GM18909 (cell line): ENCODE measurements at regions not wholly inside any gene's neighbourhood (a gene's known extent, or its start where the extent isn't known, plus 50 kb on each side); places are given as distances from the start of the nearest gene placed in this dataset.
A peak's percentile ranks its signal among the peaks of the same experiment; 100 is the strongest.
"Not testable (repeated sequence)": the region's sequence is repeated elsewhere in the genome, so short reads cannot be mapped to it uniquely, and the experiment has no call there.

ENCODE experiments used
- ATAC-seq: cut with Tn5 transposase; IDR thresholded peaks from one replicate; pipeline ENCODE4 v1.9.1; 2021; ENCODE audit warnings: mild to moderate bottlenecking; ENCODE audit not compliant: unreplicated experiment, poor library complexity

DNA sequence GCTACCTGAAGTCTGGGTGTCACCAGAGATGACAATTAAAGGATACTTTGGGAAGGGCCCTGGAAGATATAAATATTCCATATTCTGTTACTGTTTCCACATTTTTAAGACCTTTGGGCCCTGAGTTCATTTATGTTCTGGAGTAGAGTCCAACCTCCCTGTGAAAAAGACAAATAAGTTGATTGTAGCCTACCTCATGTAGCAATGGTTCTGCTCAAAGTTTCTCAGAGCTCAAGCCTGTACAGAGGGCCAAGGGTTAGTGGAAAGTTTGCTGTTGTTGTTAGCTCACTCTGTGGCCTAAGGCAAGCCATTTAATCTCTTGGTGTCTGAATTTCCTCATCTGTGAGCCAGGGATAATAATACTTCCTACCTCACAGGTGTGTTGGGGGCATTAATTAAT is 284.7 kb upstream of the DDHD1 start:
- no peak for ATAC-seq

DNA sequence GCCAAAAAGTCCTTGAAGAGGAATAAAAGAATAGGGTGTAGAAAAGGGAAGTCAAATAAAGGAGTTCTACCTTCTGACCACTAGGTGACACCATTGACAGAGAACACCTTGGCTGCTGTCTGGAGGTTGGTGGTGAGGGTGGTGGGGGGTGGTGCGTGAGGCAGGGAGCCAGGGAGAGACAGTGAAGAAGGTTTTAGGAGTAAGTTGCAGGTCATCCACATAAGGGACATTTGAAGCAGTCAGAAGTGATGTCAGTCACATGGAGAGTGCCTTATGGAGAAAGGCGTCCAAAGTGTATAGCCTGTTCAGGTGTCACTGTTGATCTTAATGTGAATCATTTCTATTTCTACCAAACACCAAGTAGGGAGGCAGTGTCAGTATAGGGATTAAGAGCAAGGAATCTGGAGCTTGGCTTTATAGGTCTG is 279.3 kb upstream of the DDHD1 start:
- peak; percentile 78 for ATAC-seq

DNA sequence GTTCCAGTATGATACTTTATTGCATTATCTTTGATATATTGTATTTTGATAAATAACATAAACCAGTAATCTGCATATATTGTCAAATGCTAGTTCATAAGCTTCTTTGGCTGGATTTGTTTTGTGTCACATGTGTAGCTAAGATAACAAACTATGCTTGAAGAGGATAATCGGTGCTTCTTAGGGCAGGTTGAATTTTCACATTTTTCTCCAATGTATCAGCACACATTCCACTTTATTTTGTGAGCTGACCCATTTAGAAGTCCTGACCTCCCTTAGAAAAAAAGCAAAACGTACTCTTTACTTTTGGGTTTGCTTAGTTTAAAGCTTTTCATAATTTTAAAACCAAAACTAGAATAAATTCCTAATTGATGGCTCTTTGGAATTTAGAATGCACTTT is 277.7 kb upstream of the DDHD1 start:
- no peak for ATAC-seq

DNA sequence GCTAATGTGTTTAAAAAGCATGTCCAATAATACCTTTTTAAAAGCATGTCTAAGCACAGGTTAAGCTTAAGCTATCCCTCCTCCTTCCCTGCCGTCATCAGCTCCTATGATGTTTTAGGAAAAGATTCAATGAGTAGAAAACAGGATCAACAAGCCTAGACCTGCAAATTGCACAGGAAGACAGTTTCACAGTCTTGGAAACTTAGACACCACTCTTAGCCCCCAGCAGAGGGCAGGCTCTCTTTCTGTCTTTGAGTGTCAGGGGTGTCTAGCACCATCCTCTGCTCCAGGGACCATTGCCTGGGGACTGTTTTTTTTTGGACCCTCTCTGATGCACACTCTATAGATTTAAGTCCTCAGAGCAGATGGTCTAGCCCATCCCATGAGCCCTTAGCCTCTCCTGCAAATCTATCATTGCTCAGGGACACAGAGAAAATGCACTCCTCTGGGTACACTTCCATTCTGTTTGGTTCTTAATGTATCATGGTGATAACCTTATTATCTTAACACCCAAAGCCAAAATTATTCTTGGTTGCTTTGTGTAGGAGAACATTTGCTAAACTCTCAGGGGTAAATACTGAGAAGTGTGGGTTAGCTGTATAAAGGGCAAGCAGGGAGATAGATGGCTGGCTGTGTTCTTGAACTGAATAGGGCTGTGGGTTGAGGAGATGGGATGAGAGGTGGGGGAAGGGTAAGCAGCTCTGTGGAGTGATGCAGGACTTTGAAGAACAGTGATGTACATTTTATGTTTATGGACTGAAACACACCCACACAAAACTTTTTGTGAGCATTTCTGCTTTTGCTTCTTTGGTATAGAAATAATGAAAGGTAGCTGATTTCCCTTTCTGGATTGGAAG is 259.9 kb upstream of the DDHD1 start:
- no peak for ATAC-seq

DNA sequence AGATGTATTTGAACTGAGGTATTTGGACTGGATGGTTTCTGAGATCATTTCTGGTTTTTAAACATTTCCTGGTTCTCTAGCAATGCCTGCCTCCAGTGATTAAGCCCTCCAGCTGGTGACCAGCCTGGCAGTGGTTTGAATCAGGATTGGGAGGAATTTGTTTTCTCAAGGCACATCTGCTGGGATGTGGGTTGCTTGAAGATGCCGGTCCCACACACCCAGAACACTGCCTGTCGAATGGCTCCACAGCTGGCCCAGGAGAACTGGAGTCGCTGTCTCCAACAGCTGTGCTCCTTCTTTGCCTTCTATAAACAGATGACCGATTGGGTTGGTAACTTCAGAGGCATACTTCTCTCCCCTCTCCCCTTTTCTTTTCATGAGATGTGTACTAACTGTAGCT is 258.0 kb upstream of the DDHD1 start:
- ATAC-seq, result no peak

DNA sequence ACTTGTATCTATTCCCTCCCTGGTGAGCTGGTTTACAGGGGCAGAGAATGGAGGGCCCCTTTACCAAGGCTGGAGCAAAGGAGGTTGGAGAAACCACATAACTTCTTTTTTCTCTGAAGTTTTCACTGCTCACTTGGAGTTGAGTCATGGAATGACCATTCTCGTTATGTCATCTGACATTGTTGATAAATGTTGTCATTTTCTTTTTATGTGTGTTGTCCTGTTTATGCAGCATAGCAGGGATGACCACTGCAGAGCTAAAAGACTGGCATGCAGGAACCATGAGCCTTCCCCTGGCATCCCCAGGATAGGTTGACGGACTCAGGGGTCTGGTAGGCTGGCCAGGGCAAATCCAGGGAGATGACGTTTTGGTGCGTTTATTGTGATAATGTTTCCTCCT is 256.8 kb upstream of the DDHD1 start:
- ATAC-seq, result no peak

DNA sequence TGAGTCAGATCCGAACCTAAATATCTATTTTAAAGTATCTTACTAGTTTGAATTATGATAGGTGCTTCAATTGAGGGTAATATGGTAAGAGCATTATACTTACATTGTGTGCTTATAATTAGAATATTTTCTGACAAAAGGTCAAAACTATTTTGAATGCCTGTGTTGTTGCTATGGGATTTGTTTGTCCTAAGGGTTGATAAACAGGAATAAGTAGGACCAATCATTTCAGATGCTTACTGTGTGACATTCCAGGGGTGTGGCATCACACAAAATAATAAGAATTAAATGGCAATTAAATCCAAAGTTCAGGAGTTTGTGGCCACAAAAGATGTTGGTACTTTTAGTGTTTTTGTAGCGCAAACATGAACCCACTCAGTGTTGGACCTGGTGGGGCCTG is 256.2 kb upstream of the DDHD1 start:
- ATAC-seq, result no peak

DNA sequence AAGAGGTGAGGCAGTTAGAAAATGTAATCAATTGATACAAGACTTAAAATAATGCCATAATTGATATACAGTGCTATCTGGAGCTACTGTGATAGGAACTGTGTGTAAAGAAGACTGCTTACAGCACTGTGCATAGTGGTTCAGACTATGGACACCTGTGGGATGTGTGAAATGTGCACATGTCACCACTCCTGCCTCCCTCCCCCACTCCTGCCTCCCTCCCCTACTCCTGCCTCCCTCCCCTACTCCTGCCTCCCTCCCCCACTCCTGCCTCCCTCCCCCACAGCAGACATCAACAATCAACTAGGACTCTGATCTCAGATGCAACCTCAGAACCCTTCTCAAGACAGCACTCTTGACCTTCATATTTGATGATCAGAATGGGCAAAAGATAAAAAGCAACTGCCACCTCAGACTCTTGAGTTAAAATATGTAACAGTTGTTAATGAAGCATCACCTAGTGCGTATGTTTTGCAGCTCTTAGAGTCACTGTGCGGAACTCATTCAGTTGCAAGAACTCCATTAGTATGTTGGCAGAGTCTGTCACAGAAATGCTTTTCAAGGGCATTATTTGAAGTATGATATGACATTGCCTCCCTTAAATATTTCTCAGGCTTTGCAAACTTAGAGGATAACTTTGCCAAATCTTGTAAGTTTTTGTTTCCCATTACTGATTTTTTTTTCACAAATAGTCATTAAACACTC is 255.2 kb upstream of the DDHD1 start:
- no peak for ATAC-seq

DNA sequence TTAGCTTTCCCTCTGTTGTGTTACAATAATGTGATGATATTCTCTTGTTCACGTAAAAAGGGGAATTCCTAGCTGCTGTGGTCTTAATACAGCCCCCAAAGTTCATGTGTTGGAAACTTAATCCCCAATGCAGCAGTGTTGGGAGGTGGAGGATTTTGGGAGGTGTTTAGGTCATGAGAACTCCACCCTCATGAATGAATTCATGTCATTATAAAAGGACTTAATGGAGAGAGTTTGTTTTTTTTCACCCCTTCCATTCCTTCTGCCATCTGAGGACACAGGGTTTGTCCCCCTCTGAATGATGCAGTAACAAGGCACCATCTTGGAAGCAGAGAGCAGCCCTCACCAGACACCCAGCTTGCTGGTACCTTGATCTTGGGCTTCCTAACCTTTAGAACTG is 253.4 kb upstream of the DDHD1 start:
- ATAC-seq, result no peak

DNA sequence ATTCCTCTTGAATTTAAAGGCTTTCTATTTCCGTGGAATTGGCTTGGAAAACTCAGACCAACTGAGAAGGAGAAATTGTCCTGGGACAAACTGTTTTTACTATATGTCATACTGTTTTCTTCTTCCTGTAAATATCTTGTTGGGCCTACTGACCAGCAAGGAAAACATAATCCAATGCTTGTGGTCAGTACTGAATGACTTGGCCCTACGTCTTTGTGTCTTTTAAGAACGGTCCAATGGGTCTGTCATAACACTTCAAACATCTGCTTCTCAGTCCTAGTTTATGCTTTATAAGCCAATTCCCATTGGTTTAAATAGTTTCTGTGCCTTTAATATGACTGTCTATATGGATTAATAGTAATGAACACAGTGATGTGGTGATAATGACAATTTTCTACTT is 248.5 kb upstream of the DDHD1 start:
- ATAC-seq, result no peak

DNA sequence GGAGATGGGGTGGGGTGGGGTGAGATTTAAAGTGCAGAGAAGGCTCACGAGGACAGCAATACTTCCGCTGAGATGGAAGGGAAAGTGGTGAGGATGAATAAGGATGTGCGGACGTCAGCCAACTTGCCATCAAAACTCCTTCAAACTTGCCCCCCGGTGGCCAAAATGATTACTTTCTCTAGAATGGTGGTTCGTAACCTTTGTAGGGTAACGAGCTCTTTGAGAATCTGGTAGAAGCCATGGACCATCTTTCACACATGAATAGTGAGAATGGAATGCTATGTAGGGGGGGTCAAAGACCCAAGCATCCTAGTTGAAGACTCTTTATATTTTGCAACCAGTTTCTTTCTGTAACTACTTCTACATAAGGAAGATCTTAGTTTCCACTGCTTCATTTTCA is 245.9 kb upstream of the DDHD1 start:
- no peak for ATAC-seq

DNA sequence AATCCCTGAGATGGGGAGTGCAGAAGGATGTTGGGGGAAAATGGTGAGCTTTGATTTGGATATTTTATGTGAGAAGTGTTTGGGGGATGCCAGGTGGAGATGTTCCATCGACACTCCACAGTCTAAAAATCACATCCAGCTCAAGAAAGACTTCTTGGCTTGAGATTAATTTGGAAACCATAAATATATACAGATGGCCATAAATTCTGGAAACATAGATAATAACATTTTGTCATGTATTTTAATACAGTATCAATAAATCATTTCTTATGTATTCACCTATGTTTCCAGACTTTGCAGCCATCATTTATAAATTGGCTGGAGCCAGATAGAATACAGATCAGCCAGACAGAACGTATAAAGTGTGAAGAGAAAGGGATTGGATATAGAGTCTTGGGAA is 245.5 kb upstream of the DDHD1 start:
- ATAC-seq, result no peak

DNA sequence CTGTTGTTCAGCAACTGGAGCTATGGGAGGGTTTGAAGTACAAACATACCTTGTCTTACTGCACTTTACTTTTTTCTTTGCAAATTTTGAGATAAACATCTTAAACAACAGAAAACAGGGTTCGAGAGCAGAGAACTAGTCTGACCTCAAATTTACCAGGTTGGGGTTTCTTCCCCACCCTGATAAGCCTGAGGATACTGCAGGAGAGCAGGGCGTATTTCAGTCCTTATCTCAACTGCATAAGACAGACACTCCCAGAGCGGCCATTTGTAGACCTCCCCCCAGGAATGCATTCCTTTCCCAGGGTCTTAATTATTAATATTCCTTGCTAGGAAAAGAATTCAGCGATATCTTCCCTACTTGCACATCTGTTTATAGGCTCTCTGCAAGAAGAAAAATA is 242.1 kb upstream of the DDHD1 start:
- not testable (repeated sequence) for ATAC-seq

DNA sequence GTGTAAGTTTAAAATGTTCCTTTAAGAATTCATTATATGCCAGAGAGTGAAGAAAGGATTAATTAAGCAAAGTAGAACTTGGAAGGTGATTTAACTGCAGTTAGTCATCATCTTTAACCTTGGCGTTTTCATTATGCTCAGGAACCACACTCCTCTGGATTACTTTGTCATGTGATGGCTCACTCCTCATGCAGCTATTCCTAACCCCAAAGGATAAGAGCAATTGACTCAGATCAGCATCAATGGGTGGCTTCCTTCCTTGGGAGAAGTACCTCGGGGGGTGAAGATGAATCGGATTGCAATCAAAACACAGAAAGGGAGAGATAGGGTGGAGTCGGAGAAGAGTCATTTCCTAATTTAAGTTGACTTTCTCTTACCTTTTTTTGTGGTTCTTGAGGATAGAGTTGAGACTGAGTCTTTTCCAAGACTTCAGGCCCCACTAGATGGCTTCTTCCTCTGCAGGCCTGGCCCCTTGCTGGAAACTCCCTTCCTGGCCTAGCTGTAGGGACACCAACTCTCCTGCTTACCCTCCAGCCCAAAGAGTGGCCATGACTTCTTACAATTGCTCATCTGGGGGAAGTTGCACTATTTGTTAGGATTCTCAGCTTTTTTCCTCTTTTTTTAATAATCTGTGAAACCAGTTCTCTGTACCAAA is 238.6 kb upstream of the DDHD1 start:
- ATAC-seq, result no peak

DNA sequence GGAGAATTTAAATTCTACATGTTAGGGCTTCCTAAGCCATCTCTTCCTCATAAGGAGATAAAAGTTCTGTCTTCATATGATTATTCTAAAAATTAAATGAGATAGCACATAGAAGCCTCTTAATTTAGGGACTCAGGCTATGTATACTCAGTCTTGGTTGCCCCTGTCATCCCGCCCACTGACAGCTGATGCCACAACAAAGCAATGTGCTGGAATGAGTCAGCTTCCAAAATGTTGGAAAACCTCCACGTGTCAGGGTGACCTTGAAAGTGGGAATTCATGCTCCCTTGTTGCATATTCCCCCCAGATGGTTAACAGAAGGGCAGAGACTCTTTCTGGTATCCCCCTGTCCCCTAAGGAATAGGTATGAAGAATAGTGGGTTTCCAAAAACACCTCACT is 238.0 kb upstream of the DDHD1 start:
- no peak for ATAC-seq

DNA sequence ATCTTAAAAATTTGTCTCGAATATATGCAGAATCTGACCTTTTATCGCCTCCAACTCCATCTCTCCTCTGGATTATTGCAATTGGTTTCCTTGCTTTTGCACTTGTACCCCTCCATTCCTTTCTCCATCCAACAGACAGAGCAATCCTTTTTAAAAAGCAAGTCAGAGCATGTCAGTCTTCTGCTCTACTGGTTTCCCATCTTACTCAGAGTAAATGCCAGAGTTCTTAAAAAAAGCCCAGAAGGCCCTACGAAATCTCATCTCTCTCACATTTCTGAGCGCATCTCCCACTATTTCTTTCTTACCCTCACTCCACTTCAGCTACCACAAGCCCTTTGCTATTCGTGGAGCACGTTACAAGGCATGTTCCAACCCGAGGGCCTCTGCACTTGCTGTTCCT is 236.9 kb upstream of the DDHD1 start:
- no peak for ATAC-seq

DNA sequence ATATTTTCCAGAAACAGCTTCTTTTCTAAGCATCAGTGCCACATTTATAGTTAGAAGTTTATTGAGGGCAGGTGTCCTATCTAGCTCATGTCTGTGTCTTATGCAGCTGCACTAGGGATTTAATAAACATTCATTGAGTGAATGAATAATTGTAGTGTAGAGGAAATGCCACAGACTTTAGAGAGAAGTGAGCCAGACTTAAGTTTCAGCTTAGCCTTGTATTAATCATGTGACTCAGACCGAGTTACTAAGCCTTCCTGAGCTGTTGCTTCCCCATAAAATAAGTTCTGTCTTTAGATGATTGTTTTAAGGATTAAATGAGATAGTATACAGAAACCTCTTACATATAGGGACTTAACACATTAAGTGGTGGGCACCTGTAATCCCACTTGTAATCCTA is 236.1 kb upstream of the DDHD1 start:
- ATAC-seq, result no peak

DNA sequence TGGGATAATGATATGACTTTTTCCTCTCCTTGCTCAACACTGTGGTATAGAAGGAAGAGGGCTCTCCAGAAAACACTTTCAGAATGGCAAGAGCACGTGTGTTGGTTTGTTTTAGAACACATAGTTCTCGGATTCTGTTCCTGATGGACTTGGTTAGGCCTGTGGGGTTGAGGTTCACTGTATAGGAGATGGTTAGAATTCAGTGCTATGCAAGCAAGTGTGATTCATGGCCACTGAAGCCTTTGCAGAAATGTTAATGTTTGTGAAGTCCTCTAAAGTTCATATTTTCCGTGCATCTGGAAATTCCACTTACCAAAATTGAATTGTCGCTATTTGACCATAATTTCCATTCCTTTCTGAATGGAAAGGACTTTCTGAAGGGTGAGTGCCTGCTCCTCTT is 233.2 kb upstream of the DDHD1 start:
- no peak for ATAC-seq

DNA sequence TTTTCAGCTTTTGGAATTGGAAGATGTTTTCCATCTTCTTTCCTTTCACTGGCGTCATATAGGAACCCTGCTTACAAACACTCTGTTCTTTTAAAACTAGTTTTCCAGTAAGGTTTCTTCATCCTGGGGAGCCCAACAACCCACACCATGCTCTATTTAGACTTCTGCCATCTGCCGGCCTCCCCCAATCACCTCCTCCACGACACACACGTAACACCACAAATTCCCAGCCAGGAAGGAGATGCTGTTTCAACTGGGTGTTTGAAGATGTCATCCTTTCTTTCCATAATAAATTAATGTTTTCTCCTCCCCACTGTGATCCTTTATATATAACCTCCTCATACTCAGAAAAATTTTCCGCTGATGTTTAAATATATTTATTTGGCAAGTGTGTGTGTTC is 231.4 kb upstream of the DDHD1 start:
- no peak for ATAC-seq

DNA sequence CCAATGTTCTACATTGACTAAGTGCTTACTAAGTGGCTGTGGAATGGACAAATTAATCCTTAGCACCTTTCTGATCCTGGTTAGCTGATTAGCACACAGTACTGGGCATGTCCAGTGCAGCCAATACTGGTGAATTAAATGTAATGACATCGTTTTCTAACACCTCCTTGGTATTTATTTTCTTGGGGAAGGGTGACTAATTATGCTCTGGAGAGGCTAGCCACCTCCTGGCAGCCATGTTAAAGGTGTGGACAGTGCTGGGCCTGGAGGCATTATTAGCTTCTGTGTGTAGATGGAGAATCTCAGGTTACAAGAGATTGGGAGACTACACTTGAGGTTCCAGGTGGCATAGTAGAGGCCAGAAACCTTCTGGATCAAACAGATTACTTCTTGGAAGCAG is 230.9 kb upstream of the DDHD1 start:
- ATAC-seq, result no peak

DNA sequence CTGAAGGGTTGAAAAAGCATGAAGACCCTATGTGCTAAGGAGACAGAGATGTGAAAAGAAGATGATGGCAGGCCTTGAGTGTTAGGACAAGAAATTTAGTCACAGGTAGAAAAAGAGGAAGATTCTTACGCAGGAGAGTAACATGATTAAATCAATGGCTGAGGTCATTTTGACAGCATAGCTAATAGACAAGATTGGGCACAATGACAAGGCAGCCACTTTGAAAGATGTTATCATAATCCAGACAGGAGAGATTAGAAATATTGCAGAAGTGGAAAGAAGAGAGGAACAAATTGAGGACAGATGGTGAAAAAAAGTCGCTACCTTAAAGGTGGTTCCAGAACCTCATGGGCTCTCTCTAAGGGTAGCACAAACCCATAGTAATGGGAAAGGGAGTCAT is 228.8 kb upstream of the DDHD1 start:
- no peak for ATAC-seq

DNA sequence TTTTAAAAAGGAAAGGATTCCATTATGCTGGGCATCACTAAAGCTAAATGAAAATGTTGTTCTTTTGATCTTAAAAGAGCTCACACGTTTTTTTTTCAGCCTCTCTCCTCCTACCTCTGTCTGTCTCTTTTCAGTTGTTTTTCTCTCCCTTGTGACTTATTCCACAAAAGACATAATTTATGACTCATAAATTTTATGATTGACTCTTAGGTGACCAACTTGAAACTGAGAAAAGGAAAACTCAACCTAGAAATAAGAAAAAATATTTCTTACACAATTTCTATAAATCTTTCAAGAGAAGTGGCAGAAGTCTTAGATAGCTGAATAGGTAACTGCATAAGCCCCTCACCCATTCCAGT is 227.7 kb upstream of the DDHD1 start:
- peak; percentile 38 for ATAC-seq
